COLO668 (cell line): ENCODE measurements at regions not wholly inside any gene's neighbourhood (a gene's known extent, or its start where the extent isn't known, plus 50 kb on each side); places are given as distances from the start of the nearest gene placed in this dataset.
A peak's percentile ranks its signal among the peaks of the same experiment; 100 is the strongest.

Source experiments
- DNase-seq: peaks from one replicate; lab custom pipeline; 2025; ENCODE audit not compliant: unreplicated experiment; lab: John Stamatoyannopoulos, UW

DNA sequence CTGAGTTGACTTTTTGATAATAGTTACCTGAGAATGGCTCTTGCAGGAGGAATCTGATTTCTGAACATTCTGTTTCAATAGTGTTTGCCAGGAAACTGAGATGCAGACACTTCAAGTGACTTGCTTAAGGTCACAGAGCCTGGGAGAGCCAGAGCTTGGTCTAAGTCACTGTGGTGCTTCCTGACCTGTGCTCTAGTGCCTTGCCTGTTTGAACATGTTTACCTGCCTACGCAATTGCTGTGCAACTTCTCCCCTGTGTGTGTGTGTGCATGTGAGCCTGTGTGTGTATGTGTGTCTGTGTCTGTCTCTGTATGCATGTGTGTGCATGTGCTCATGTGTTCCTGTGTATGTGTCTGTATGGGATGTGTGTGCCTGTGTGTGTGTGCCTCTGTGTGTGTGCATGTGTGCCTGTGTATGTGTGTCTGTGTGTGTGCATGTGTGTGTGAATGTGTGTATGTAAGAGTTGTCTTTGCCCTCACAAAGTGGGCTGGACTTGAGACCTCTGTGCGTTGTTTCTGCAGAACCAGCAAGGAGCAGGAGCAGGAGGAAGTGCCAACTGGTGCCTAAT, 185.8 kb downstream of the GADD45G start:
- no peak for DNase-seq

DNA sequence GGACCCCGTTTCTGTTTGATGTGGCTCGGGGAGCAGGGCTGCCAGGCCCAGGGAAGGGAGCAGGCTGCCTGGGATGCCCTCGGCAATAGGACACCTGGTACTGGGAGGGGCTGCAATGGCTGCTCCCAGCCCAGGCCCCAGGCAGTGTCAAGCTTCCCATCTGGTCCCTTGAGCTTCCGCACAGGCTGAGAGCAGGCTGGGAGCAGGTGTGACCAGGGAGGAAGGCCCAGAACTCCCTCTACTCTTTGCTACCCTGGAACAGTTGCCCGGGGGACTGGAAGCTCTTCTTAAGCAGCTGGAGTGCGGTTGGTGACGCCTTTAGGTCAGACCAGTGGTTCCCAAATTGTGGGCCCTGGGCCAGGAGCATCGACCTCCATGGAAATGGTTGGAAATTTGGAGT, 186.9 kb downstream of the GADD45G start:
- DNase-seq: peak; percentile 78

DNA sequence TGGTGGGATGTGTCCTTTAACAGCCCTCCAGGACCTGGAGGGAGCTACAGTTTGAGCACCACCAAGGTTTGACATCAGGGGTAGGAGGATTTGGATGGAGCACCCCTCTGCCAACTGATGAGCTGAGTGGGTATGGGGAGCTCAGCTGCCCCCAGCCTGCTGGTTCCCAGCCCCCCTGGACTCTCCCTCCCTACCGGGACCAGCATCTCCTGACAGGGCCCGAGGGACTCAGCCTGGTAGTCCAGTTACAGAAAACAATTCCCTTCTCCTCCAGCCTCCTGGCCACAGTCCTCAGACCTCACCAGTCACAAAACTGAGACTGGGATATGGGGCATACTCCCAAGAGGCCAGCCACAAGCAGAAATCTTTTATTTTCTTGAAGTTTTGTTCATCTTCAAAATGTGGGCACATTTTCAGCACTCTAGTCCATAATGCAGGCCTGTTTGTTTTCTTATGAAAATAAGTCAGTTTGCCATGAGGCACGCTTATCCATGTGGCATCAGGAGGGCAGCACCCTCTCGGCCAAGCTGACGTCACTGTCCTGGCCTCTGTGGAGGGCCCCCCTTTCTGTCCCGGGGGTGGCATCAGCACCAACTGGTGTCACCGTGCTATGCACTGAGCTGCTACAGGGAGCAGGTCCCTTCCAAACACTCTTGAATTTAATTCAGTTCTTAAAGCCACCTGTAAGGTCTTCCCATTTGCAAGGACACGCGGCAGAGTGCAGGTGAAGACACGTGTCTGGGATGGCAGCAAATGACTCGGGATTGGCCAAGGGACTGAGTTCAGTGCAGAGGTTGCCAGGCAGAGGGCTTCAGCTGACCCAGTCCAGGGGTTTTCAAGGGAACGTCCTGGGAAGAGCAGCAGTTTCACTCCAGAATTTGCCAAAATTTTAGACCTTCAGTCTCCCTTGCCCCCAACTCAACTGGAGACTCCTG, 187.6 kb downstream of the GADD45G start:
- no peak for DNase-seq

DNA sequence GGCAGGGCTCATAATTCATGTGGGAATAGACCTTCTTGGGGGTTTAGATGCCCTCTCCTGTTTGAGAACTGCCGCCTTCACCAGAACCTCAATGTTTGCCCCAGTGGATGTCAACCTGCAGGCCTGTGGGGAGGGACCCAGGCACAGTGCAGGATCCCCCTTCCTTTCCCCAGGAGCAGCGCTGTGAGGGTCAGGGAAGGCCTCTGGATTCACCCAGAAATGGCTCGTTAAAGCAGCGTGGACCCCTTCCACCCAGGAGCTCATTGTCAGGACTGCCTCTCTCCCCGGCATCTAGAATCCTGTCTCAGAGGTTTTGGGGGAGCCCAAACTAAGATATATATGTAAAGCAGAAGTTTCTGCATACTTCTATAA, 188.3 kb downstream of the GADD45G start:
- no peak for DNase-seq

DNA sequence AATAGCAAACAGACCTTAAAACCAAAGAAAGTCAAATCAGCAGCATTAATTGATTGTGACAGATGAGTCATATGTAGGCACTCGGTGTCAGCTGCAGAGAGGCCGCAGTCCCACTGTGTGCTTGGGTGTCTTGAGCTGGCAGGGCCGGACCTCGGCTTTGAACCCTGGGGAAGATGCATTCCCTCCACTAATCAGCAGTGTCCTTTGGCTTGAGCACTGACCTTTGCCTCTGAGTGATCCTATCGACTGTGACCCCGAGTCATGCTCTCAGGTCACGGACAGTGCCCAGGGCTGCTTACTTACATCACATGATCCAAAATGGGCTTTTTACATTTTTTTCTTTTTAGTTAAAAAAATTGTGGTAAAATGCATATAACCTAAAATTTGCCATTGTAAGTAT, 188.7 kb downstream of the GADD45G start:
- no peak for DNase-seq

DNA sequence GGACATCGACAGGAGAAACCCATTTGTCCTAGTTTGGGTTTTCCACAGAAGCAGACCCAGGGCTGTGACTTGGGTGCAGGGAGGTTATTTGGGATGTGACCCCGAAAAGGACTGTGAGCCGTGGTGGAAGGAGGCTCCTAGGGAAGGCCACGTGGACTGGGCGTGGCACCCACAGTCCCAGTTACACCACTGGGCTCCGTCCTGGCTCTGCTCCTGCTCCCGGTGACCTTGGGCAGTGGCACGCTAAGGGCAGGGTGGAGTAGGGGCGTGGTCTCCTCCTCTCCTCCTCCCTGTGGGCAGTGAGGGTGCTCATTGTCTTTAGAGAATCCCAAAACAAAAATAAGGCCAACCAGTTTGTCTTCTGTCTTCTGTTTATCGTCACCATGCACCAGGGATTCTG, 190.1 kb downstream of the GADD45G start:
- DNase-seq: peak; percentile 72

DNA sequence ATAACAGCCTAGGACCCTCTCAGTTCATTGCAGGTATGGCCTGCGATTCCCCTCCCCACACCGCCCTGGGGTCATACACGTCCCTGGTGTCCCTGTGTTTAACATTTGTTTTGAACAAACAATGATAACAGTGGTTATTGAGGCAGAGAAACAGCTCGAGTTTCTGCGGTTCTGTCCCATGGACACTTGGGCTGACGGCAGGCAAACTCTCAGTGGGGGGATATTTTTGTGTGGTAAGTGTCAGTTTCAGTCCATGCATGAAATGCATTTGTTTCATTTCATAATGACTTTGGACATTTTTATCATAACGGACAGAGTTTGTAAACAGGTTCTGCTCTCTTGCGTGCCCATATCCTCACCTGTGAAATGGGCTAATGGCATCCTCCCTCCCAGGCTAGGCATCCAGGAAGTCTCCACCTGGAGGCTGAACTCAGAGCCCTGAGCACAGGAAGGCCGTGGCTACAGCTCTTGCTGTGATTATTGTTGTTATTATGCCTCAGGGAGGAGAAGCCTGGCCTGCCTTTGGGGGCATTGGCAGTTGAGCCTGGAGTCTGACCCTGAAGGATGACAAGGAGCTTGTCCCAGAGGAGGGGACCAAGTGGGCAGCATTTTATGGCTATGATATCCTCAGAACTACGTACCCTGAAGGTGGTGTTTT, 190.9 kb downstream of the GADD45G start:
- DNase-seq: peak; percentile 57

DNA sequence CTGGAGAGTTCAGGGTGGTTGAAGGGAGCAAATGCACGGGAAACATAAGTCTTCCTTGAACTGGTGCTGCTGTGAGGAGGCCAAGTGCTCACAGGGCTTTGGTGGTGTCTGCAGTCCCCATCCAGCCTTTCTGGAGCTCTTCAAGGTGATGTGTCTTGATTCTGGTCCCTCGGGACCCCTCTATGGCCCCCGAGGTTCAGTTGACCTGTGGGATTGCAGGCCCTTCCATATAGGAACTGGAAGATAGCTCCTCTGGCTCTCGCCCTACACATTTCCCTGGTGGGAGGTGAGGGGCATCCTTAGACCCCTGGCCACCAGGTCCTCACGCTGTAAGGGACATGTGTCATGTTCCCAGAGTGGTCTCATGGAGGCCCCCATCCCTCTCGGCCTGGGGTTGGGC, 191.8 kb downstream of the GADD45G start:
- DNase-seq: no peak

DNA sequence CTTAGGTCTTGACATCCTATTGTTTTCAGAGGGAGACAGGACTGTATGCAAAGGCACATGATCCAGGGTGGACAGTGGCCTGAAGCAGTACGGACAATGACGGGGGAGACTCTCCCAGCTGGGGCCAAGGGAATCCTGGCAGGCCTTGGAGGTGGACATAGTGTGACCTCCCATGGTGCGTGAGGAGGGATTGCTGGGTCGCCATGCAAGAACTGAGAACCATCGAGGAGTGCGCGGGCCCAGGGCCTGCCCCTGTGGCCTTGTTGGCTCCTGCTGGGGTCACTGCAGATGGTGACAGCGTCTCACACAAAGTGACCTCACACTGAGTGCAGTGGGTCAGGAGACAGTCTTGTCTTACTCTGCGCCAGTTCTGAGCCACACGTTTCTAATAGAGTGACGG, 192.4 kb downstream of the GADD45G start:
- DNase-seq: no peak

DNA sequence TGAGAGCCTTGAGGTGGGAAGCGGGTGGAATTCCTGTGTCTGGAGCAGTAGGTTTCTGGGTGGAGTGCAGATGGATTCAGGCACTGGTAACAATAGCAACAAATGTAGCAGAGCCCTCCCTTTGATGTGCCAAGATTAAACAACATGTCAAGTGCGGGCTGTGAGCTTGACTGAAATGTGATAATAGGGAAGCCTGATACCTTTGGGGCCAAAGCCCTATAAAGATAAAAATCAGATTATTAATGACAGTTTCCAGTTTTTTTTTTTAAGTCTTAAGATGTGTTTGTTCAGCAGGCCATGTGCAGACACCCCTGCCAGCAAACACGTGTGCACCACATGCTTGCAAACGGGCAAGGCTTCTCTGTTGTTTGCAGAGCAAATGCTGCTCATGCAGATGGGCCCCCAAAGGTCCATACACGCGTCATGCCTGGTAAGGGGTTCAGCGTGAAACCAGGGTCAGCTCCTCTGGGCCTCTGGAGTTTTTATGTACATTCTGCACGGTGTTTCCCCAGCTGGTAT, 193.2 kb downstream of the GADD45G start:
- DNase-seq: peak; percentile 29

DNA sequence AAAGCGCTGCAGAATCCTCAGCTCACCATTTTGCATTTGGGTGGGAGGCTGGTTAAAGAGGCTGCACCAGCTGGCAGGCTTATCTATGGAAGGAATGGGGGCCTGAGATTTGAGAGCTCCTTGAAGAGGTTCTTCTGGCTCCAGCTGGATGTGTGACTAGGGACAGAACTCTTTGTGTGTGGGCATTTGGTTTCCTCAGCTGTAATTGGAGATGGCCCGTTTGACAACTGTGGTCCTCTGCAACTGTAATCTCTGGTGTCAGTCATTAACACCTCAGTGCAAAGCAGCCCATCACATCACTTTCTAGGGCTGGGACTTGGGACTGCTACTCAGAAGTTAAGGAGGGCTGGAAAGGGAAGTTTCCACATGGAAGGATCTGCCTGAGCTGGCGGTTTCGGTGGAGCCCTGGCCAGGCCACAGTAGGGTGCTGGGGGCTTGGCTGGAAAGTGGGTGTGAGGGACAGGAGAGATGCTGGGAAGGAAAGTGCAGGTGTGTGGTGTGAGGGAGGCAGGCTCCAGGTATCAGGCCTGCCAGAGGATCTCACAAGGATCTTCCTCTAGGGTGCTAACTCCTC, 193.8 kb downstream of the GADD45G start:
- DNase-seq: no peak

DNA sequence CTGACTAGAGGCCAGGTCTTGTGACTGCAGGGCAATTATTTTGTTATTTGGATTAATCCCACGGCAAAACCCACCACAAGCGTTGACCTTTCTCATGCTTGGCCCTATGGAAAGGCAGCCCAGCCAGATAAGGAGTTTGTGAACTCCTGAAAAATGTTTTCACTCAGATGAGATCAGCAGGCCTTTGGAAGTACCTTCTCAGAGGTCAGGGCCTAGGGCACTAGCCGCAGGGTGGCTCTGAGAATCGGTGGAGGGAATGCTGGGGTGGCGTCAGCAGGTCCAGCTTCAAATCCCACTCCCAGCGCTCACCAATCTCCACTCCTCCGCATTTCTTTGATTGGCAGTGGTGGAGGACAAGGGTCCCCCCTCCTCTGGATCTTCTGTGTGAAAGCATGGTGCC, 194.4 kb downstream of the GADD45G start:
- DNase-seq: no peak

DNA sequence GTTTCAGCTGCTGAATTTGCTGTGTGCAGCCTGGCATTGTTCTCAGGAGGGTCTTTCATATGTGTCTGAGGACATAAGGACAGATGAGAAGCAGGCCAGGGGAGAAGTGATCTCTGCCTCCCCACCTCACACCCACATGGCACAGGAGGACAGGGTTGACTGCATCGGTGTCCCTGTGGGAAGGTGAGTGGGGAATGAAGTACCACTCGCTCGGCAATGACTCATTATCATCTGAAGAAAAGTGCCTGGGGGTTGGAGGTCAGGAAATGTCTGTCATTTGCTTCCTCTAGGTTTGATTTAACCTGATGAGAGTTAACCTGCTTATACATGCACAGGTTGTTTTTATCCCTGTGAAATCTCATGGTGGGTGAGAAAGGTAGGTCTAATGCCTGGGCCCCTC, 195.0 kb downstream of the GADD45G start:
- DNase-seq: no peak

DNA sequence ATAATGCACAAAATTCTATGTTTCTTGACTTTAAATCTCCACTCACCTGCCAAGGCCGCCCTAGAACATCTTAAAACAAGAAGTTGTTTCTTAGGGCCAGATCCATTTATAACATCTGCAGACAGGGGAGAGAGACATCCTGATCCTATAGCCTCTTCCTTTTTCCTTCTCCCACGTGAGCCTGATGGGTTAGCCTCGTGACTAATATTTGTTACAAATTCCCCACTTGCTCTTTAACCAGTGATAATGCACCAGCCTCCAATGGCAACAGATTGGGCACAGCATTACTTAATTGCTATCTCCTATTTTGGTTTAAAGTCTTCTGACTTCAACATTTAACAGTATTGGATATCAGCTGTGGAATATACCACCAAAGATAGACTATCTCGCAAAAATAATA, 196.5 kb downstream of the GADD45G start:
- no peak for DNase-seq

DNA sequence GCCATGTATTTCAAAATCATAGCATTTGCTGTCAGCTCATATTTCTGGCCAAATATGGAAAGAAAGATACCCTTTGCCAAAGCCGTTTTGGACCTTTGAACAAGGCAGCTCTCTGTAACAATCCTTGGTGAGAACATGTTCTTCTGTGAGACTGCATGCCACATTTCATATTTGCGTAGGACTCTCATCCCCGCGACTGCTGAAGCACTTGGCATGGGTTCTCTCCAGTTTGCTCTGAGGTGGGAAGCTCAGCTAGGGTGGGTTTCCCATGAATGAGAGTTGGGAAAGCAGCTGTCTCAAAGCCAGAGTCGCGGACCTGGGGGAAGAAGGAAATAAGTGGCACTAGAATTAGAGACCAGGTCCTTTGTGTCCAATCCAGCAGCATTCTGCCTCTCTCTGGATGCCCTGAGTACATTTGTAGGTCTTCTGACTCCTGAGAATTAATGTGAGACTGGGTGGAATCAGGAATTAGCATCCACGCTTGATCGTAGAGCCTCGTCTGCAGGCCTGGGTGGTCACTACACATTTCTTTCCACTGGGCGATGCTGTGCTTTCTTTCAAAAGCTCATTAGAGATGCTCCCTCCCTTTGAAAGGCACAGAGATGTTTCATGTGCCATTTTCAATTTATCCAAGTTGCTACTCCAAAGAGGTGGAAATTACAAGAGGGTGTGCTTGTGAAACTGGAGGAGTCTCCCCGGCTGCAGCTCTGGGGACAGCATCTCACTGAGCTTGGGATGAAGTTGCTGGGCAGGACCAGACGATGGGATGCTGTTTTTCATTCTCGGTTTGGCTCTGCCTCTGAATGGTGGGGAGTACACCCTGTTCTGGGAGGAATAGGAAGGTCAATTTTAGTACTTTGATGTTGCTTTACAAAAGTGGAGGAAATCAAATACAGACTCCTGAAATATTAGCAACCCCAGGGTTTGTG, 197.2 kb downstream of the GADD45G start:
- DNase-seq: no peak

DNA sequence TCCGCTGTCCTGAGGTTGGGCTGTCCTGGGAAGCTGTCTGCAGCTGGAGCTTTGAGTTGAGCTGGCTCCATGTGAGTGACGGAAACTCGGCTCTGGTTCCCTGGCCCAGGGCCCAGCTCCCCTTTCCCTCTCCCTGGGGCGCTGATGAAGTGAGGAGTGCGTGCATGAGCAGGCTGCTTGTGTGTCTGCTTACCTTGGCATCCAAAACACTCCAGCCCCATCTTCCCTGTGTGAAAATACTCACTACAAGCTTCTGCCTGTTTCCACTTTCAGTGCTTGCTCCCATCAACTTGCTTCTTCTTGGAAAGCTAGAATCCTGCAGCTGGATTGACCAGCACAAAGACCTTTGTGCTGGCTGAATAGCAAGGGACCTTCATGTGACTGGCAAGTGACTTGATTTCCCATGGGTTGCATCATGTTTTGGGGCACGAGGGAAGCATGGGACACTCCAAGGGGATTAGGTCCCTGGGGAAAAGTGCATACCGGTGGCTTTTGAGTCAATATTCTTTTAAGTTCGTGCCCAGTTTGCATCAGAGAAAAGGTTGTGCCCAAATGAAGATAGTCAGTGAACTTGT, 198.1 kb downstream of the GADD45G start:
- no peak for DNase-seq

DNA sequence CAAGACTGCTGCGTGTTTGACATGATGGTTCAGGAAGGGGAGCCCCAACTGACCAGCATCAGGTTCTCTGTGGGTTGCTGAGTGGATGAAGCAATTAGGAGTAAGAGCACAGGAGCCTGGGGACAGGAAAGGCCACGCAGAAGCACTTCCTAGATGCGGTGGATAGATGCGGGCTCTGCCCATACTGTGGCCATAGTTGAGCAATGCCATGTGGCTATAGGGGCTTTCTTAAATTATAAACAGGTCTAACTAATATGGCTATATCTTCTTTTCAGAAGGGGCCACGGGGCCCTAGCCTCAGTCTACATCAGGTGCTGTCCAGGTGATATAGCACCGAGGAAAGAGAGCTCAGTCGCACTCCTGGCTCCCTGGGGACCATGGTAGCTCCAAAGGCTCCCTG, 198.6 kb downstream of the GADD45G start:
- DNase-seq: no peak

DNA sequence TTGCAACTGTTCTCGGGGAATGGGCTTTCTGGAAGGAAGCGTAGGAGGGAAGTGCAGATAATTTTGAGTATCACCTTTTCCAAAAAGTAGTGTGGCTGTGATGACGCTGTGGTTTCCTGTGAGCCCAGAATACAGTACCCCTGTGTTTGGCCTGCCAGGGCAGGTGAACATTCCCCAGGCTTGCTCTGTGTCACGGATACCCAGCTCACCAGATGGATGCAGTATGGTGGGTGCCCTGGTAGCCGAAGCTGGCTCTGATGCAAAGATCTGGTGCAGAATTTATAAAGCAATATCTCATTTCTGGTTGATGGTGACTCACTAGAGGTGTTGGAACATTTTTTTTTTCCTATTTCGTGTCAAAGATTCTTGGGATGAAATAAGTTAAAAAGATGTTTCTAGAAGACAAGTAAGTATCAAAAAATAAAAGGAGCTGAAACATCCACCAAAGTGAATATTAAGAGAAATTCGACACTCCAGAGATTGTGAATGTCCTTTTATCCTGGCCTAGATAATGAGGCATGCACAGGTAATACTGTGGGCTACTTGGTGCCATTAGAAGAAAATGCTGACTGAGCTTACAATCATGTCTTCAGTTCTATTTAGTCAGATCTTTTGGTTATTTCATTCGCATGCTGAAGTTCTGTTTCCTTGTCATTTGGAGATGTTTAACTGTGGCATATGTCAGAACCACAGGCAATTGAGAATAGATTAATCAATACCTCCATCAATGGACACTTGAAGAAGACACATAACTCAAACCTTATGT, 200.1 kb downstream of the GADD45G start:
- DNase-seq: no peak

DNA sequence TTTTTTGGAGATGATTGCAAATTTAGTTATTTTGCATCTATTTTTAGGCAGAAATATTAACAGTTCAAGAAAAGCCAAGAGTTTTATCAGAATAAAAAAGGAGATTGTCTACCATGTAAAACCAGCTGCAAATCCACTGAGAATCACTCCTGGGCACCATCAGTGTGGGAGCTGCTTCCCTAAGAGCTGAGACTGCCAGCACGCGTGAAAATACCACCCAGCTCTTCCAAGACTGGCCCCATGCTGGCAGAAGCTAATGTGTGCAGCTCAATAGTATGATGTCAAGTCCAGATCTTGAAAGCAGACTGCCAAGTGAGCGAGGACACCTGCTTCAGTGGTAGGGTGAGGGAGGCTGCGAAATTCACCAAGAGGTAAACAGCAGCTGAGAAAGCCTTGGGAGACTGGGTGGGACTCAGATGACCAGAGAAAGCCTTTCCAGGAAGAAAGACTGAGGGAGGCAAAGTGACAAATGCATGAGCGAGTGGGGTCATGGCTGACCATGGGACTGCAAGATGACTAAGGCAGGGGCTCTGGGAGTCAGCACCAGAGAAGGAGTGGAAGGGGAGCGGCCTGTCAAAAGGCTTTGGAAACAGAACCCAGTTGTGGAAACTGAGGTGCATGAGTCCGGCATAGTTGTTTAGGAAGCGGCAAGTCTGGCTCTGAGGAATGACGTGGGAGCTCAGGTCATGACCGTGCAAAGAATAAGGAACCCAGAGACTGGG, 200.9 kb downstream of the GADD45G start:
- no peak for DNase-seq
